H9 (cell line): ENCODE measurements at regions not wholly inside any gene's neighbourhood (a gene's known extent, or its start where the extent isn't known, plus 50 kb on each side); places are given as distances from the start of the nearest gene placed in this dataset.

ENCODE experiments used
- DNase-seq: peaks from one replicate; pipeline ENCODE4 v3.0.0-alpha.2; 2017
- H2AFZ ChIP-seq: one replicate; pipeline ENCODE4 v1.6.1; 2013; ENCODE audit warnings: mild to moderate bottlenecking, low read length, control low read depth, moderate library complexity
- H2AK5ac ChIP-seq: 2 replicates; pipeline ENCODE4 v1.6.1; 2013; ENCODE audit warnings: low read length, control low read depth, mixed read lengths; ENCODE audit not compliant: insufficient read length
- H2BK120ac ChIP-seq: one replicate; pipeline ENCODE4 v1.6.1; 2013; ENCODE audit warnings: low read depth, mild to moderate bottlenecking, low read length, control low read depth, inconsistent platforms; ENCODE audit not compliant: poor library complexity, severe bottlenecking
- H2BK12ac ChIP-seq: 2 replicates; pipeline ENCODE4 v1.6.1; 2013; ENCODE audit warnings: low read length, control low read depth, mixed read lengths, low read depth; ENCODE audit not compliant: insufficient read length
- H2BK15ac ChIP-seq: 2 replicates; pipeline ENCODE4 v1.6.1; 2013; ENCODE audit warnings: low read depth, low read length, control low read depth
- H2BK20ac ChIP-seq: one replicate; pipeline ENCODE4 v1.6.1; 2013; ENCODE audit warnings: low read depth, mild to moderate bottlenecking, low read length, control low read depth, inconsistent platforms; ENCODE audit not compliant: poor library complexity, severe bottlenecking
- H2BK5ac ChIP-seq: 2 replicates; pipeline ENCODE4 v1.6.1; 2013; ENCODE audit warnings: low read length, control low read depth, mixed read lengths; ENCODE audit not compliant: insufficient read length
- H3K14ac ChIP-seq: 2 replicates; pipeline ENCODE4 v1.6.1; 2013; ENCODE audit warnings: low read length, control low read depth; ENCODE audit not compliant: insufficient read depth
- H3K18ac ChIP-seq: 2 replicates; pipeline ENCODE4 v1.6.1; 2013; ENCODE audit warnings: low read depth, mild to moderate bottlenecking, mixed read lengths, low read length, control low read depth; ENCODE audit not compliant: insufficient read length
- H3K23ac ChIP-seq: 2 replicates; pipeline ENCODE4 v1.6.1; 2013; ENCODE audit warnings: low read length, control low read depth, mixed read lengths, low read depth; ENCODE audit not compliant: insufficient read length
- H3K23me2 ChIP-seq: 2 replicates; pipeline ENCODE4 v1.6.1; 2013; ENCODE audit warnings: low read depth, mild to moderate bottlenecking, mixed read lengths, low read length, control low read depth; ENCODE audit not compliant: insufficient read length, poor library complexity, severe bottlenecking
- H3K27ac ChIP-seq: 2 replicates; pipeline ENCODE4 v1.5.1; 2013; ENCODE audit warnings: low read length, control low read depth, mixed read lengths, low read depth; ENCODE audit not compliant: insufficient read length
- H3K27me3 ChIP-seq: 2 replicates; pipeline ENCODE4 v1.6.1; 2013; ENCODE audit warnings: low read length, control low read depth, inconsistent platforms; ENCODE audit not compliant: insufficient read depth
- H3K4ac ChIP-seq: 2 replicates; pipeline ENCODE4 v1.6.1; 2013; ENCODE audit warnings: low read depth, mild to moderate bottlenecking, control low read depth, inconsistent platforms, low read length, moderate library complexity
- H3K4me1 ChIP-seq: 2 replicates; pipeline ENCODE4 v1.6.1; 2013; ENCODE audit warnings: low read length, control low read depth, inconsistent platforms; ENCODE audit not compliant: insufficient read depth
- H3K4me2 ChIP-seq: 2 replicates; pipeline ENCODE4 v1.6.1; 2013; ENCODE audit warnings: low read length, control low read depth, mixed read lengths; ENCODE audit not compliant: insufficient read length, insufficient read depth
- H3K56ac ChIP-seq: 2 replicates; pipeline ENCODE4 v1.6.1; 2013; ENCODE audit warnings: low read depth, mild to moderate bottlenecking, mixed read lengths, low read length, control low read depth; ENCODE audit not compliant: insufficient read length
- H3K79me1 ChIP-seq: 2 replicates; pipeline ENCODE4 v1.6.1; 2013; ENCODE audit warnings: low read depth, mild to moderate bottlenecking, moderate library complexity, low read length, control low read depth, inconsistent platforms; ENCODE audit not compliant: insufficient read depth, poor library complexity, severe bottlenecking
- H3K79me2 ChIP-seq: 2 replicates; pipeline ENCODE4 v1.6.1; 2013; ENCODE audit warnings: low read length, control low read depth, inconsistent platforms; ENCODE audit not compliant: insufficient read depth
- H3K9ac ChIP-seq: 2 replicates; pipeline ENCODE4 v1.6.1; 2013; ENCODE audit warnings: low read length, control low read depth, mixed read lengths; ENCODE audit not compliant: insufficient read length; ENCODE audit errors: extremely low read depth
- H3K9me3 ChIP-seq: one replicate; pipeline ENCODE4 v1.6.1; 2013; ENCODE audit warnings: low read depth, low read length, inconsistent platforms; ENCODE audit not compliant: control insufficient read depth
- H3T11ph ChIP-seq: one replicate; pipeline ENCODE4 v1.6.1; 2013; ENCODE audit warnings: mild to moderate bottlenecking, low read length, control low read depth, inconsistent platforms
- H4K20me1 ChIP-seq: one replicate; pipeline ENCODE4 v1.6.1; 2013; ENCODE audit not compliant: control insufficient read depth, insufficient read length, insufficient read depth
- H4K5ac ChIP-seq: 2 replicates; pipeline ENCODE4 v1.6.1; 2013; ENCODE audit warnings: low read depth, mild to moderate bottlenecking, mixed read lengths, low read length, control low read depth; ENCODE audit not compliant: insufficient read length
- H4K8ac ChIP-seq: replicated peaks from 2 replicates; pipeline ENCODE4 v1.6.1; 2013; ENCODE audit warnings: low read length, control low read depth, mixed read lengths, low read depth; ENCODE audit not compliant: insufficient read length
- H4K91ac ChIP-seq: 2 replicates; pipeline ENCODE4 v1.6.1; 2013; ENCODE audit warnings: low read depth, mild to moderate bottlenecking, moderate library complexity, mixed read lengths, low read length, control low read depth; ENCODE audit not compliant: insufficient read length
- H3K27ac Mint-ChIP-seq, 3 experiments: 2 replicates in 2 of 3; 3 replicates in 1 of 3; pipeline ENCODE4 v1.8.0; 2020 to 2021; ENCODE audit warnings: mixed read lengths in 3 of 3, mild to moderate bottlenecking in 1 of 3, moderate library complexity in 1 of 3
- H3K27me3 Mint-ChIP-seq: 2 replicates; pipeline ENCODE4 v1.8.0; 2021; ENCODE audit warnings: low read depth, mild to moderate bottlenecking, moderate library complexity, mixed read lengths
- H3K36me3 Mint-ChIP-seq, 3 experiments: 2 replicates in 2 of 3; 3 replicates in 1 of 3; pipeline ENCODE4 v1.8.0; 2020 to 2021; ENCODE audit warnings: low read depth in 3 of 3, mixed read lengths in 3 of 3; ENCODE audit not compliant: insufficient read depth in 1 of 3
- H3K4me1 Mint-ChIP-seq, 2 experiments: 2 replicates each; pipeline ENCODE4 v1.8.0; 2020; ENCODE audit warnings: mixed read lengths in 2 of 2
- H3K4me3 Mint-ChIP-seq, 2 experiments: 2 replicates in 1 of 2; 3 replicates in 1 of 2; pipeline ENCODE4 v1.8.0; 2020 to 2021; ENCODE audit warnings: mild to moderate bottlenecking in 2 of 2, mixed read lengths in 2 of 2, moderate library complexity in 1 of 2
- H3K9me3 Mint-ChIP-seq, 2 experiments: 2 replicates in 1 of 2; 3 replicates in 1 of 2; pipeline ENCODE4 v1.8.0; 2020; ENCODE audit warnings: mild to moderate bottlenecking in 2 of 2, mixed read lengths in 2 of 2, moderate library complexity in 1 of 2
- WGBS: extraction: QIAGEN DNeasy Blood & Tissue Kit; methylation state at CpG from one replicate; pipeline ENCODE4 v1.1.7; 2013; ENCODE audit warnings: missing lambda C conversion rate, low lambda C conversion rate, mixed read lengths; ENCODE audit not compliant: insufficient read length; ENCODE audit errors: extremely low coverage; 5-methylcytosine and 5-hydroxymethylcytosine counted together
- TF ChIP-seq, protein P1 (sequence below): fragments of 200-600 bp; sonication (generic); conservative IDR thresholded peaks from 3 replicates; pipeline ENCODE4 v1.8.0; 2021; ENCODE audit warnings: antibody characterized with exemption, mild to moderate bottlenecking

DNA sequence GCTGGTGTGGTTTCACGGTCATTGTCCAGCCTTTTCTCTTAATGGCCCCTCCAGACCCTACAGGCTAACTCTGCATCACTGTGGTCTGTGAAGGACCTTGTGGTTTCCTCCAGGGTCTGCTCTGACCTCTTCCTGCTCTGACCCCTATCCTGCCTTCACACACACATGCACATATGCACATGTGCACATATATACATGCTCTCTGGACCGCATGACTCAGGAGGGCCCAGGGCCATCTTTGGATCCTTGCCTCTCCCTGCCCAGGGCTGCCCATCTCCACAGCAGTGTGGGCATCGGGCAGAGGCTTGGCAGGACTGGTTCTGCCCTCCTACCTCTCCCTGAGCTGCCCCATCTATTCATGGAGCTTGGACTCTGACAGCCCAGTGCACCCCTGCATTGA is 510.9 kb downstream of the PTPRU start:
- Mint-ChIP-seq H3K27me3 (peaks cover 9% of the 10 kb centered on the region), H3K4me1 (peaks cover 0 to 6% of the 10 kb centered on the region in 2 experiments; a peak in 2 of 4 replicates), H3K27ac (no peak overlapping the region), H3K4me3 (no peak overlapping the region), H3K9me3 (no peaks in the 10 kb centered on the region), H3K36me3 (no peaks in the 10 kb centered on the region)
- Histone ChIP-seq H3K4me2 (no peak overlapping the region), H4K8ac (no peak overlapping the region), H3K79me2 (no peaks in the 10 kb centered on the region), H4K91ac (no peak overlapping the region), H2BK20ac (no peak overlapping the region), H2AK5ac (no peak overlapping the region), H2AFZ (no peak overlapping the region), H3K4me1 (no peaks in the 10 kb centered on the region), H2BK120ac (no peak overlapping the region), H2BK15ac (no peak overlapping the region), H3K56ac (no peak overlapping the region), H3K14ac (no peak overlapping the region), H3K23ac (no peak overlapping the region), H4K20me1 (peaks cover 2% of the 10 kb centered on the region), H3K9me3 (no peaks in the 10 kb centered on the region), H4K5ac (no peak overlapping the region), H2BK12ac (no peak overlapping the region), H2BK5ac (no peak overlapping the region), H3K4ac (no peak overlapping the region), H3K23me2 (no peaks in the 10 kb centered on the region), H3K9ac (no peak overlapping the region), H3T11ph (no peak overlapping the region), H3K27ac (no peak overlapping the region), H3K18ac (no peak overlapping the region), H3K27me3 (no peaks in the 10 kb centered on the region), H3K79me1 (no peaks in the 10 kb centered on the region)
- no peak for DNase-seq
- no CpG with 5 or more reads among the region's 3 CpGs for WGBS
- TF ChIP-seq, protein P1, sequence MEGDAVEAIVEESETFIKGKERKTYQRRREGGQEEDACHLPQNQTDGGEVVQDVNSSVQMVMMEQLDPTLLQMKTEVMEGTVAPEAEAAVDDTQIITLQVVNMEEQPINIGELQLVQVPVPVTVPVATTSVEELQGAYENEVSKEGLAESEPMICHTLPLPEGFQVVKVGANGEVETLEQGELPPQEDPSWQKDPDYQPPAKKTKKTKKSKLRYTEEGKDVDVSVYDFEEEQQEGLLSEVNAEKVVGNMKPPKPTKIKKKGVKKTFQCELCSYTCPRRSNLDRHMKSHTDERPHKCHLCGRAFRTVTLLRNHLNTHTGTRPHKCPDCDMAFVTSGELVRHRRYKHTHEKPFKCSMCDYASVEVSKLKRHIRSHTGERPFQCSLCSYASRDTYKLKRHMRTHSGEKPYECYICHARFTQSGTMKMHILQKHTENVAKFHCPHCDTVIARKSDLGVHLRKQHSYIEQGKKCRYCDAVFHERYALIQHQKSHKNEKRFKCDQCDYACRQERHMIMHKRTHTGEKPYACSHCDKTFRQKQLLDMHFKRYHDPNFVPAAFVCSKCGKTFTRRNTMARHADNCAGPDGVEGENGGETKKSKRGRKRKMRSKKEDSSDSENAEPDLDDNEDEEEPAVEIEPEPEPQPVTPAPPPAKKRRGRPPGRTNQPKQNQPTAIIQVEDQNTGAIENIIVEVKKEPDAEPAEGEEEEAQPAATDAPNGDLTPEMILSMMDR: no peak
